Ecto neural progenitor cell (in vitro differentiated cells): ENCODE measurements at regions not wholly inside any gene's neighbourhood (a gene's known extent, or its start where the extent isn't known, plus 50 kb on each side); places are given as distances from the start of the nearest gene placed in this dataset.

Source experiments
- DNase-seq: peaks from one replicate; pipeline ENCODE4 v3.0.0-alpha.2; 2018; ENCODE audit warnings: low spot score

- DNase-seq, result no peak
Observed at GRCh38 chr1:209229494-209230061, 353.9 kb upstream of the CAMK1G start.

GRCh38 chr1:209230314-209230713 is 353.2 kb upstream of the CAMK1G start:
- no peak for DNase-seq

GRCh38 chr1:209231476-209232156 is 351.9 kb upstream of the CAMK1G start:
- no peak for DNase-seq

- no peak for DNase-seq
Observed at GRCh38 chr1:209232197-209232596, 351.3 kb upstream of the CAMK1G start.

- no peak for DNase-seq
Observed at GRCh38 chr1:209232759-209233158, 350.8 kb upstream of the CAMK1G start.

DNA sequence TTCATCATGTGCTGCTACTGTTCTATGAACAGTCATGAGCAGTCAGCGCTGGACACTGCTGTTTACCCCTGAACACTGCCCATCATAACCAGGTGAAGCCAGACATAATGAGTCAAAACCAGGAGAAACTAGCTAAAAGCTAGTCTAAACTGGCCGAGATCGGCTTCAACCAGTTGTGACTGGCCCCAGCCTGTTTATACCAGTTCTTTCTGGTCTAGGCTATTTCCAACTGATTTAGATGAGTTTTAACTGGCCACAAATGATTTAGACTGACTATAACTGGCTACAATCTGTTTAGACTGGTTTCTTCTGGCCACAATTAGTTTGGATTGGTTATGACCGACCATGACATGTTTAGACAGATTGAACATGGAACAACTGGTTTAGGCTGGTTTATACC is 348.3 kb upstream of the CAMK1G start:
- DNase-seq, result no peak

GRCh38 chr1:209238356-209238755 is 345.2 kb upstream of the CAMK1G start:
- DNase-seq, result no peak

GRCh38 chr1:209240351-209240750 is 343.2 kb upstream of the CAMK1G start:
- DNase-seq, result no peak

- DNase-seq, result no peak
Observed at GRCh38 chr1:209241487-209241886, 342.0 kb upstream of the CAMK1G start.

GRCh38 chr1:209248649-209249279 is 334.8 kb upstream of the CAMK1G start:
- no peak for DNase-seq

- DNase-seq, result no peak
Observed at GRCh38 chr1:209249280-209249670, 334.2 kb upstream of the CAMK1G start.

DNA sequence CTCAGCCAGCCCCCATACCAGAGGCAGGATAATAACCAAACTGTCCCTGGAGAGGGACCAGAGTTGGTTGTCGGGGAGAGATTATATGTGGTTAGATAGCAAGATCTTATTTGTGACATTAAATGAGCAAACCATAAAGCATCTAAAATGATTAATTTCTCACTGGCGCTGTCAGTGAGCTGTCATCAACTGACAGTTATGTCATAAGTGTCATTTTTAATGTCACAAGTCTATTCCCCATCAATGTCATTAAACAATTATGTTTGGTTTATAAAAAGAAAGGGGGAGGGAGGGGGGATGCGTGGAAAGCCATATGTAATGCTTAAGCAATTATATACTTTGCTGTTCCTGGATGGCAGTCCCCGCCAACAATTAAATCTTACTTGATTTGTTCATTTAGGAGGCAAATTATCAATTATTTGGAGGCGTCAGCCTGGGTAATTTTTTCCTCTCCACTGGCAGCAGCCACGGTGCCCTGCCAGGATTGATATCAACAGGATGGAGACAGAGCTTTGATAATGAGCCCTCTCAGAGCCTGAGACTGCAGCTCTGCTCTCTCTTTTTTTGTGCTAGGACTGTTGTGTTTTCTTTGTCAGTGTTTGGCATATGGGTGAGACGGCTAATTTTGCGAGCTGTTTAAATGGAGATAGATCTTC is 333.6 kb upstream of the CAMK1G start:
- no peak for DNase-seq

- DNase-seq, result no peak
Observed at GRCh38 chr1:209250861-209251636, 332.5 kb upstream of the CAMK1G start.

DNA sequence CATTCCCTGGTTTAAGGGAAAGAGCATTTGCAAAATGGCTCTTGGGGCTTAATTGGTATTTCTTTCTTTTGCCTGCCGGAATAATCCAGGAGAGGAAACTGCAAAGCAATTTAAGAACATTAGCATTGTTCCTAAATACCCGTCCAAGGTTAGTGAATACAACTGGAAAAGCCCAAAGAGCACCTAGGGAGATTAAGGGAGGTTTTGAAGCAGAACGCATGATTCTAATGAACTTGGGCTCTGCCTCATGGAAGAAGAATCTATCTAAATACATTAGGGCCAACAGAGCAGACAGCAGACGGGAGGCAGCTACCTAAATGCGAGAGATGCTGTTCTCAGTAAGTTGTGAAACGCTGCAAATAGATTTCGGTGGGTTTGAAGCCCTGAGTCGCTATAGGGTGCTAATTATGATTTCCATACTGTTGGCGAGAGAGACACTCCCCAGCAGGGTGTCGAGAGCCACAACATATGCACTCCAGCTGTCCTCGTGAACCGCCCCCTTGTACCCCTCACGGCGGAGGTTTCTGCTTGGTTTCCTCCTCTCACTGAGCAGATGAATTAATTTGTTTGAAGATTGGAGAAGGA is 326.7 kb upstream of the CAMK1G start:
- DNase-seq, result no peak

DNA sequence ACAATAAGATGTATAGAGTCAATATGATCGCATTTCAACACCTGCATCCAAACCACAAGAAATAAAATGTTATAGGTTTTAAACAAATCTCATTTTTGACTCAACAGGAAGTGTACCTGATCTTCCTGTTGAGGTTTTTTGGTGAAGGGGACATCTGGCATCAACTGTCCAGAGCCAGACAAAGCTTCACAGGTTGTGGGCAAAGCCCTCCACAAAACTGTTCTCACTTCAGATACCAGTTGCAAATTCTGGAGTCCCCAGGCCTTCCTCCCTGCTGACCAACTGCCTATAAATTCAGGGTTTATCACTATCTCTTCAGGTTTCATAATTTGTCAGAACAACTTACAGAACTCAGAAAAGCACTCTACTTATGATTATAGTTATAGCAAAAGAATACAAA is 326.1 kb upstream of the CAMK1G start:
- DNase-seq, result no peak

GRCh38 chr1:209260136-209260535 is 323.4 kb upstream of the CAMK1G start:
- no peak for DNase-seq

GRCh38 chr1:209262631-209263030 is 320.9 kb upstream of the CAMK1G start:
- no peak for DNase-seq

GRCh38 chr1:209265301-209265700 is 318.2 kb upstream of the CAMK1G start:
- DNase-seq, result no peak

GRCh38 chr1:209266590-209267205 is 316.8 kb upstream of the CAMK1G start:
- no peak for DNase-seq

GRCh38 chr1:209267968-209268367 is 315.5 kb upstream of the CAMK1G start:
- no peak for DNase-seq

- DNase-seq, result no peak
Observed at GRCh38 chr1:209268479-209268878, 315.0 kb upstream of the CAMK1G start.

DNA sequence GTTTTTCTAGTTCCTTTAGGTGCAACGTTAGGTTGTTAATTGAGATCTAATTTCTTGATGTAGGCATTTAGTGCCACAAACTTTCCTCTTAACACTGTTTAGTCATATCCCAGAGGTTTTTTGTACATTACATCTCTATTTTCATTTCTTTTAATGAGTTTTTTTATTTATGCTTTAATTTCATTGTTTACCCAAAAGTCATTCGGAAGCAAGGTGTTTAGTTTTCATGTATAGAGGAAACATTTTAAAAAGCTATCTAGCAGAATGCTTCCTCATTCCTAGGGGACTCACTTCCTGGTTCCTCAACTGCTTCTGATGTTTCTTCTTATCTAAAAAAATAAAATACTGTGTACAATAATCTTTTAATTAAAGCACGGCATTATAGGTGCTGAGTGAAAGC is 307.2 kb upstream of the CAMK1G start:
- no peak for DNase-seq
